Right hindlimb (tissue), 1 donor: ENCODE measurements at regions not wholly inside any gene's neighbourhood (a gene's known extent, or its start where the extent isn't known, plus 50 kb on each side); places are given as distances from the start of the nearest gene placed in this dataset.

Experiments used
- DNase-seq: peaks from one replicate; pipeline ENCODE4 v3.0.0-alpha.2; 2018

DNA sequence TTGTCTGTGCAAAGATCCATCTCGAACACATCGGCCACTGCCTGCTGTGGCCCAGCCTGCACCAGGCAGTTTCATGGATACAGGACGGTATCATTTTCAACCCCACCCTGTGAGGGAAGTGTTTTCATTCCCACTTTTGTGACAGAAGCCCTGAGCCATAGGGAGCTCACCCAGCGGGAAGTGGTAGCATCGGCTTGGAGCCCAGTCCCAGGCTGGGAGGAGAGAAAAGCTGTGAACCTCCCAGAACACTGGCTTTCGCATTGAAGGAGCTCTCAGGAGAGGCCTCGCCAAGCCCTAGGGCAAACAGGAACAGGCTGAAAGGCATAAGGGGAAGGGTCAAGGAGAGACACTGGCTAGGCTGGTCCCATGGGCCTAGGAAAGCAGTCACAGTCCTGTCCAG, 166.1 kb downstream of the TFCP2L1 start:
- DNase-seq, result no peak

DNA sequence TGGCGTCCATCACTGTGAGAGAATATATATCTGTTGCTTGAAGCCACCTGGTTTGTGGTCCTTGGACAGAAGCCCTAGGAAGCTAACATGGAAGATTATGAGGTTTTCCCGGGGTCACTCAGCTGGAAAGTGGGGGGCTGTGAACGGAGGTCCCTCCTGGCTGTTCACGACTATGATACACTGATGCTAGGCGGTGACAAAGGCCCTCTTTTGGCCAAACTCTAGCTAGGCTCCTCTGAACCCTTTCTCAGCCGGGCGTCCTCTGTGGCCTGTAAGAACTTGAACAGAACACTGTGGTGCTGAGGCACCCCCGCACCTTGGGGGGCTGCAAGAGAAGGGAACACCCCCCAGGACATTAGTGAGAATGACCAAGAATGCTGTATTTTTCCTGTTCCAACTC, 164.6 kb downstream of the TFCP2L1 start:
- no peak for DNase-seq

- no peak for DNase-seq
Observed at GRCh38 chr2:121120991-121121390, 164.0 kb downstream of the TFCP2L1 start.

- DNase-seq, result no peak
Observed at GRCh38 chr2:121121661-121122060, 163.3 kb downstream of the TFCP2L1 start.

DNA sequence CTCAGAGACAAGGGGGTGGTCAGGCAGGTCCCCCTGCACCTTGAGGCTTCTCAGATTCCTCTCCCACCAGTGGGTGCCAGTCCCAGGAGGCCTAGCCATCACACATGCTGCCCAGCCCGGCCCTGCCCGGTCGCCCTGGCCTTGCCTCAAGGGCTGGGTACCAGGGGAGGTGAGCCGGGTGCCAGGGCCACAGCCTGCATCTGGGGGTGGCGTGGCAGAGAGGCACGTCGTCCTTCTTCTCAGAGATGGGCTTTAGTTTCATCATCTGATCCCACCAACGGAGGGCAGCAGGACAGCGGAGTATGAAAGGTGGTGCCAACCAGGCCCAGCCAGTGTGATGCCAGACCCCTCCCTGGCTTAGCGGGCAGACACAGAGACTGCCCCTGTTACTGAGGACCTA, 161.7 kb downstream of the TFCP2L1 start:
- DNase-seq, result no peak

- no peak for DNase-seq
Observed at GRCh38 chr2:121124330-121124729, 160.7 kb downstream of the TFCP2L1 start.

- no peak for DNase-seq
Observed at GRCh38 chr2:121125350-121125749, 159.7 kb downstream of the TFCP2L1 start.

DNA sequence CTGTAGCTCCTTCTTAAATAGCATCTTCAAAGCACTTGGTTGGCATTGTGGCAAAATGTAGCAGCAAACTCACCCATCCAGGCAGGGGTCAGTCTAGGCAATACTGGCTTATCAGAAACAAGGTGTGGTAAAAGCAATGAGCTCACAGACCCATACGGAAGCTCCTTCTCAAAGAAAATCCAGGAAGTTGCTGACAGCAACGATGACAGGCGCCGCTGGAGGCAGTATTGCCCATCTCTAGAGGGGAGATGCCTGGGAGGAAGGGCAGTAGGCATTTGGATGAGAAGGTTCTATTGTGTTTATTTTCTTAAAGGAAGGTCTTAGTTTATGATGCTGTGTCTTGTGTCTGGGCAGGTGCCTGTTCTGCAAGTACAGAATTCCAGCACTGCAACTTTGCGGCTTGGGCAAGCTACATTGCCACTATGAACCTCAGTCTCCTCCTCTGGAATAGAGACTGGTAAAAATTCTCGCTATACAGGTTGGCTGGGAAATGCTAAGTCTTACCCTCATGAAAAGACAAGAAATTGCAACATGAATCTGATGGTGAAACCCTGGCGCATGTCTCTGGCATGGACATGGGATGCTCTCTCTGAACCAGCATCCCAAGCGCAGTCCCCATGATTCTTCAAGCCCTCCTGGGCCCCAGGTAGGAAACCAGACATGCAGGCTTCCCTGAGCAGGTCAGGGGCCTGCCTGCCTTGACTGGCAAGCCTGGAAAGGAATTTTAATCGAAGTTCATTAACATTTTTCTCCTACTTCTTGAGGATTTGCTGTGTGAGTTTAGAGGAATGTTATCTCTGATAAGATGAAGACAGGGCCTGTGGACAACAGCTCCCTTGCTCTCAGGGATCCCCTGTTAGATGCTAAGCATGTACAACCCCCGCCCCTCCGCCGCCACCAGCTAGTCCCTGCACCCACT, 156.0 kb downstream of the TFCP2L1 start:
- DNase-seq, result no peak

- no peak for DNase-seq
Observed at GRCh38 chr2:121129692-121130091, 155.3 kb downstream of the TFCP2L1 start.

- DNase-seq, result no peak
Observed at GRCh38 chr2:121130301-121130850, 154.6 kb downstream of the TFCP2L1 start.

DNA sequence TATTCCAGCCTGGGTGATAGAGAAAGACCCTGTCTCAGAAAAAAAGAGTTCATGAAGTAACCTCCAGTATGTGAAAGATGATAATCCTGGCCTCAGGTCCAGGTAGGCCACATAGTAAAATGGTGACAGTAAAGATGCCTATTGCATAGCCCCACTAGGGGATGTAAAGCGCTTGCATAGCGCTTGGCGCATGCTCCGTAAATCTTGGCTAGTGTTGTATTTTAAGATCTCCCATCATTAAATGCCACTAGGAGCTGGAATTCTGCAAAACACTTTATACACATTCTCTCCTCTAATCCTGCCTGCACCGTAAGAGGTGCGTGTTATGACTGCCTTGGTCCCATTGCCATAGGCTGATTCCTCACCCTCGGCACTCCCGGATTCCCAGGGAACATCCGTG, 153.6 kb downstream of the TFCP2L1 start:
- DNase-seq, result no peak

DNA sequence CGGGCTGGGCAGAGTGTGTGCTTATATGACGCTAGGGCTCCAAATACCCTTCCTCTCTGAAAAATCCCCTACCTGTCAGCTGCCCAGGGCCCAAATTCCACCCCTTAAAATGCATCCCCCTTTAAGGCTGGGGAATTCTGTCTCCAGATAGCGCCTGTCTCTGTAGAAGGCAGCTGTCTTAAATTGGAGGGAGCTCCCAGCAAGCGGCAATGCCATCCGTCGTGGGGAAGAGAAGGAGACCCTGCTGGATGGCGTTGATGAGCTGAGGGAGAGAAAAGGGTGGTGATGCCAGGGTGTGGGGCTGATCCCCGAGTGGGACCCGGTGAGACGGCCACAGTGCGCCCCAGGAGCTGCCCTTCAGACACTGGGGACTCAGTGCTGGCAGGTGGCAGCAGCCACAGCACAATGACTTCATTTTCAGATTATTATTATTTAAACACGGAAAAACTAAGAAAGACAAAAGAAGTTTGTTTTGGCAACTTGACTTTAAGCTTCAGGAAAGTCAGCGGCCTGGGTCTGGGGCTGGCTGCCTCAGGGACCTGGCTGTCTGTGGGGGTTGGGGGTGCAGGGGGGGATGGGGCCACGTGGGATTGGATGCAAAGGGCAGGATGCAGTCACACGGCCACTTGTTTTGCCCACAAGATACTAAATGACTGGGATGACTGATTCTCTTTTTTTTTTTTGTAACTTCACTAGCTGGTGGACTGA, 152.8 kb downstream of the TFCP2L1 start:
- no peak for DNase-seq

GRCh38 chr2:121132762-121133107, 152.3 kb downstream of the TFCP2L1 start:
- DNase-seq, result no peak

DNA sequence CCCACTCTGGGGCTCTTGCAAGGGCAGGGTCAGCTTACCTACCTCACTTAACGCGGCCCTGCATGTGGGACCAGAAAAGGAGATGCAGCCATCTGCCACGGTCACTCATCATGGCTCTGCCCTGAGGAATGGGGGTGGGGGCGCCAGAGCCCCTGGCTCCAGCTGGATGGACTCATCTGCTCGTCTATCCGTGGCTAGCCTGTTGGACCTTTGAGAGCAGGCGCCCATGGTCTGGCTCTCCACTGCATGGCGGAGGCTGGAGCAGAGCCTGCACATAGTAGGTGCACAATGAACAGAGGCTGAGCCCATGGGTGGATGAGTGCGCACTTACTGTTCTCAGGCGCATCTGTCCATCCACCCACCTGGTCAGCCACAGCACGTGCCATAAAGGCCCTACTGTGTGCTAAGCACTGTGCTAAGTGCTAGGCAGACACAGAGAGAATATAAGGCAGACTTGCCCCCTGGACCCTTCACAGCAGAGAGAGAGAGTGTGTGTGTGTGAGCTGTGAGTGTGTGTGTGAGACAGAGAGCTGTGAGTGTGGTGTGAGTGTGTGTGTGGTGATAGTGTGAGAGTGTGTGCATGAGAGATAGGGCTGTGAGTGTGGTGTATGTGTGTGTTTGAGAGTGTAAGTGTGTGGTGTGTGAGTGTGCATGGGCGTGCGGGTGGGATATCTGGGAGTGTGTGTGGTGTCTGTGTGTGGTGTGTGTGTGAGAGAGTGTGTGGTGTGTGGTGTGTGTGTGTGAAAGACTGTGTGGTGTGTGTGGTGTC, 151.3 kb downstream of the TFCP2L1 start:
- DNase-seq, result no peak

GRCh38 chr2:121134728-121135127, 150.3 kb downstream of the TFCP2L1 start:
- DNase-seq, result no peak

DNA sequence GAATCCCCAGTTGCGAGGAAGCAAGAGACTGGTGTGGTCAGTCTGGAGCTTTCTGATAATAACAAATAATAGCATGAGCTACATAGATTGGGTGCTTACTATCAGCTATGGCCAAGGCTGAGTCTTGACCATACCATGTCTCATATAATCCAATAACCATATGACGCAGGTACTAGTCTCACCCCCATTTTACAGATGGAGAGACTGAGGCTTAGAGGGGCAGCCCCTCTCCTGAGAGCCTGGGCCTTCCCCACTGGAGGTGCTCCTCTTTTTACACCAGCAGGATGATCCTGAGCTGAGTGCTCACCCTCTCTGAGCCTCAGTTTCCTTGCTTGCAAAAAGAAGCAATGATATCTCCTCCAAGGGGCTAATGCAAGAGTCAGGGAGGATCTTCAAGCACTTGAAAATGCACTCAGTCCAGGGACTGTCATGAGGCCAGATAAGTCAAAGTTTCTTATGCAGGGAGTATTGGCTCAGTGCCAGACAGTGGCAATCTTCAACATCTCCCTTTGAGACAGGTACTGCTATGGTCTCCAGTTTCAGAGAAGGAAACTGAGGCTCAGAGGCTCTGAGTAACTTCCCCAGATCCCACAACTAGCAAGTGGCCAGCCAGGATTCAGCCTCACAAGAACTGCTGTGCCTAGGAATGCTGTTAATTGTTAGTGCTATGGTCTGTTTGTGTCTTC, 149.7 kb downstream of the TFCP2L1 start:
- no peak for DNase-seq

DNA sequence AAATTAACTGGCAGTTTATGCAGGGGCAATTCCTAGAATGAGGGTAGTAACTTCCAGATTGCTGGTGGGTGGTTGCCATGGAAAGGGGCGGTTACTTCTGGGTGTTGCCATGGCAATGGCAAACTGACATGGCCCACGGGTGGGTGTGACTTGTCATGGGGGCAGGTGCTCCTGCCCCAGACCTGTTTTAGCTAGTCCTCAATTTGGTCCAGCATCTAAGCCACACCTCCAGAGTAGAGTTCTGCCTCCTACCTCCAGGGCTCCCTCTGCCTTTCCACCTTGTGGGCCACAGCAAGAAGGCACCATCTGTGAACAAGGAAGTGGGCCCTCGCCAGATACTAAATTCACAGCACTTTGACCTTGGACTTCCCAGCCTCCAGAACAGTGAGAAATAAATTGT, 148.7 kb downstream of the TFCP2L1 start:
- DNase-seq, result no peak

- no peak for DNase-seq
Observed at GRCh38 chr2:121137571-121137970, 147.4 kb downstream of the TFCP2L1 start.

GRCh38 chr2:121140734-121141133, 144.3 kb downstream of the TFCP2L1 start:
- no peak for DNase-seq

DNA sequence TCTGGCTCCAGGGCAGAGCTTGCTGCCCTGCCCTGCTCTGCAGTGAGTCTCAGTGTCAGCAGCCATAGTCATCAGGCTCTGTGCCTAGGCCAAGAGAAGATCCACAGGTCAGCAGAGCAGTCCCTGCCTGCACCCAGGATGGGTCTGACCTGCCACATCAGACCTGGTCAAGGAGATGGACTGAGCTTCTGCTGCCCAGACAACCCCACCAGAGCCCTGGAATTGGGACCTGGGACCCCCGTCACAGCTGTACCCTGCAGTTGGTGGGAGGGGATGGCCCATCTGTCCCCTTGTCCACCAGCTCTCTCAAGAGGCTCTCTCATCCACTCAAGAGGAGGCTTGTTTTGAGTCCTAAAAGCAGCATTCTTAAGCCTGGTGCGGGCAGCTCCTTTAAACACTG, 142.6 kb downstream of the TFCP2L1 start:
- no peak for DNase-seq

DNA sequence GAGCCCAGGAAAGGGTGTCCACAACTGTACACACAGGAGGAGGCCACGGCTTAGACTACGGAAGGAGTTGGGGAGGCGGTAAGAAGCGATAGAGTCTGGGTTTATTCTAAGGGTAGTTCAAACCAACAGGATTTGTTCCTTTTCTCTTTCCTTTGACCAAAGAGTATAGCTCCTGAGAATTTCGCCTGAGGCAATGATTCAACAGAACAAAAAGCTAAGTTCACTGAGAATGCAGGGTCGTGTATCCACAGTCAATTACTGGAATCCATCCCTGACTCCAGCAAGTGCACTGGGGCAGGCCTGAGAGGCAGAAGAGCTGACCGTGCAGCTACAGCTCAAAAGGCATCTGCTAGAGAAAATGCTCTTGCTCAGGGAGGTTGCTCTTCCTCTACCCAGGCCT, 140.9 kb downstream of the TFCP2L1 start:
- no peak for DNase-seq

DNA sequence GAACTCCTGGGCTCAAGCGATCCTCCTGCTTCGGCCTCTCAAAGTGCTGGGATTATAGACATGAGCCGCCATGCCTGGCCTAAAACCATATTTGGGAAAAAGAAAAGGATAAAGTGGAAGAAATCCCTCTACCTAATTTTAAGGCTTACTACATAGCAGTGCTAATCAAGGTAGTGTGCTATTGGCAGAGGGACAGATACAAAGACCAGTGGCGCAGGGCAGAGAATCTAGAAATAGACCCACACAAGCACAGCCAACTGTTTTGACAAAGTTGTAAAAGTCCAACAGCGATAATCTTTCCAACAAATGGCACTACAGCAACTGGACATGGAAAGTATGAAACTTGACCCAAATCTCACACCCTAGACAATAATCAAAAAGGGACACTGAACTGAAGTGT, 138.4 kb downstream of the TFCP2L1 start:
- no peak for DNase-seq

GRCh38 chr2:121147766-121148165, 137.2 kb downstream of the TFCP2L1 start:
- no peak for DNase-seq
